ENCODE measurements at regions not wholly inside any gene's neighbourhood (a gene's known extent, or its start where the extent isn't known, plus 50 kb on each side); places are given as distances from the start of the nearest gene placed in this dataset.

DNA sequence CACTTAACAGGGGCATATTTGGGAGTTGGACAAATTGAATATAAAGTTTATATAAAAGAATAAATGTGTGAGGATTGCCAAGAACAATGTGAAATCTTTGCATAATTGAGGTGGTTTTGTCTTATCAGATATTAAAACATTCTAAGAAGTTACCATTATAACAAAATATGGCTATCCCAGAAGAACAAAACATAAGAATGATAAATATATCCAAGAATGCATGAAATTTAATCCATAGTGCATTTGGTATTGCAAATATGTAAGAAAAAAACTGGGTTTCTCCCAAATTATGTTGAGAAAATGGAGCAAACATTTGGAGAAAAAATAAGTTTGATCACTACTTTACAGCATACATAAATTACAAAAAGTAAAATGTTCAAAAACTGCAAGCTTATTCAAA is 562.4 kb downstream of the RNF144A start:
- H3K27me3 ChIP-seq (ENCODE audit: control insufficient read depth, insufficient read depth, low read length), result no peaks in the 10 kb centered on the region
- no peaks in the 10 kb centered on the region for H3K36me3 ChIP-seq (ENCODE audit: insufficient read depth, low read length)
- H3K4me2 ChIP-seq (ENCODE audit: low read length), result no peak overlapping the region
- H3K4me1 ChIP-seq (ENCODE audit: control insufficient read depth, insufficient read depth, low read length), result no peaks in the 10 kb centered on the region
- no peak overlapping the region for H3K9ac ChIP-seq (ENCODE audit: low read depth, low read length)
- no peak overlapping the region for H3K4me3 ChIP-seq (ENCODE audit: low read length)
- no peaks in the 10 kb centered on the region for H3K9me3 ChIP-seq (replicated peaks; ENCODE audit: low read length)

DNA sequence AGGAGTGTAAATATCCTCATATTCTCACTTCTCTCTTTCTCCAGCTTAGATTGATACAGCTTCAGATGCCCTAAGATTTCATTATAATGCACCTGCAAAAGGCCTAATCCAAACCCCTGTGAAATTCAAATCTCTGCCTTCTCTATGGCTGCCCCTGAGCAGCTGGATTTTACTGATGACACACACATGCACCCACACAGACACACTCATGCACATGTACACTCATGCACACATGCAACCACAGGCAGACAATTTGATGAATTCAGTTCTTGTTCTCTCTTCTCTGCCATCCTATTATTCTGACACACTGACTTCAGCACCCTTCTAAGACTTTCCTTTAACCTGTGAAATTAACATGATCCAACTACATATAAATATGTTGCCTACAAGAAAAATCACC is 563.2 kb downstream of the RNF144A start:
- Histone ChIP-seq H3K4me1 (ENCODE audit: control insufficient read depth, insufficient read depth, low read length) (no peaks in the 10 kb centered on the region), H3K9ac (ENCODE audit: low read depth, low read length) (no peak overlapping the region), H3K4me3 (ENCODE audit: low read length) (no peak overlapping the region), H3K4me2 (ENCODE audit: low read length) (no peak overlapping the region), H3K27me3 (ENCODE audit: control insufficient read depth, insufficient read depth, low read length) (no peaks in the 10 kb centered on the region), H3K36me3 (ENCODE audit: insufficient read depth, low read length) (no peaks in the 10 kb centered on the region), H3K9me3 (replicated peaks; ENCODE audit: low read length) (no peaks in the 10 kb centered on the region)

DNA sequence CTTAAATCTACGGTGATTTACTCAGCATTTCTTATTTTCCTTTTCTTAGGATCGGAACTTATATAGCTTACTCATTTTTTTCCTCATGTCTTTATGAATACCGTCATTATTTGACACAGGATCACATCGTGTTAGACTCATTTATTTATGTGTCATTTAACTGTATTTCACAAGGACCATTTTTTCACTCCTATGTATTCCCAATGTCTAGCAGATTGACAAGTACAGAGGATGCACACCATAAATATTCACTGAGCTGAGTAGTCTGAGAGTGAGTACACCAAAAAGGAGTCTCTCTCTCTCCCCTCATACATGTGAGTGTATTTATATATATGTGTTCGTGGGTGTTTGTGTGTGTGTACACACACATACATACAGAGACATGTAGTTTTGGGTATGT is 573.5 kb downstream of the RNF144A start:
- Histone ChIP-seq H3K4me1 (ENCODE audit: control insufficient read depth, insufficient read depth, low read length) (no peaks in the 10 kb centered on the region), H3K9ac (ENCODE audit: low read depth, low read length) (no peak overlapping the region), H3K4me3 (ENCODE audit: low read length) (no peak overlapping the region), H3K36me3 (ENCODE audit: insufficient read depth, low read length) (no peaks in the 10 kb centered on the region), H3K27me3 (ENCODE audit: control insufficient read depth, insufficient read depth, low read length) (no peaks in the 10 kb centered on the region), H3K9me3 (replicated peaks; ENCODE audit: low read length) (no peaks in the 10 kb centered on the region), H3K4me2 (ENCODE audit: low read length) (no peak overlapping the region)

DNA sequence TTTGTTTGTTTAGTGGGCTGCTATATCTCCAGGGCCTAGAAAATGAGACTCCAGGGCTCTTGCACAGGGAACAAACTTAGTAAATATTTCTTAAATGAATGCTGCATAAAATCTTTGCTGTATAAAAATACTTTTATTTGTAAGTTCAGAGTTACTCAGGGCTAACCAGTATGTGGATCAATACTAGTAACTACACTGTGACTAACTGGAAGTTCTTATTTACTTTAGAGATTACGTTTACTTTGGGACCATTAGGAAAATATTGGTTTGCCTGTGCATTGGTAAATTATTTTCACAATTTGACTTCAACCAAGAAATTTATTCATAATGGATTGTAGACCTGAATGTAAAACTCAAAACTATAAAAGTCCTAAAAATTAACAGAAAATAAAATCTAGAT is 575.5 kb downstream of the RNF144A start:
- Histone ChIP-seq H3K36me3 (ENCODE audit: insufficient read depth, low read length) (no peaks in the 10 kb centered on the region), H3K9ac (ENCODE audit: low read depth, low read length) (no peak overlapping the region), H3K27me3 (ENCODE audit: control insufficient read depth, insufficient read depth, low read length) (no peaks in the 10 kb centered on the region), H3K4me3 (ENCODE audit: low read length) (no peak overlapping the region), H3K9me3 (replicated peaks; ENCODE audit: low read length) (no peaks in the 10 kb centered on the region), H3K4me1 (ENCODE audit: control insufficient read depth, insufficient read depth, low read length) (no peaks in the 10 kb centered on the region), H3K4me2 (ENCODE audit: low read length) (no peak overlapping the region)

DNA sequence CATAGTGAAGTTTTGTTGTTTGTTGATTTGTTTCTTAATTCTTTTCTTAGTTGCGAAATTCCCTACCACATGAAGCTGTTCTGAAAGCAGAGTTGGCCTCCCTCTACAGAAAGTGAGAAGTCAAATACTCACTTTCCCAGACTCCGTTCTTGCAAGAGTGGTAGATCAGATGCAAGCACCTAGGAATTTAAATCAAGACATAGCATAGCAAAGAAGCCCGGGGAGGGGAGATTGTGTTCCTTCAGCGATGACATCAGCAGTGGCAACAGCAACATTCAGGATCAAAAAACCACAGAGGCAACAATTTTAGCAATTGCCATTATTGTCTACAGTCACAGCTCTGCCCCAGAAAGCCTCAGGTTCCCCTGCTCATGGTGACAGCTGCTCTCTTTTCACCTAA is 580.0 kb downstream of the RNF144A start:
- Histone ChIP-seq H3K9ac (ENCODE audit: low read depth, low read length) (no peak overlapping the region), H3K4me2 (ENCODE audit: low read length) (no peak overlapping the region), H3K9me3 (replicated peaks; ENCODE audit: low read length) (no peaks in the 10 kb centered on the region), H3K4me1 (ENCODE audit: control insufficient read depth, insufficient read depth, low read length) (no peaks in the 10 kb centered on the region), H3K27me3 (ENCODE audit: control insufficient read depth, insufficient read depth, low read length) (no peaks in the 10 kb centered on the region), H3K36me3 (ENCODE audit: insufficient read depth, low read length) (no peaks in the 10 kb centered on the region), H3K4me3 (ENCODE audit: low read length) (no peak overlapping the region)

DNA sequence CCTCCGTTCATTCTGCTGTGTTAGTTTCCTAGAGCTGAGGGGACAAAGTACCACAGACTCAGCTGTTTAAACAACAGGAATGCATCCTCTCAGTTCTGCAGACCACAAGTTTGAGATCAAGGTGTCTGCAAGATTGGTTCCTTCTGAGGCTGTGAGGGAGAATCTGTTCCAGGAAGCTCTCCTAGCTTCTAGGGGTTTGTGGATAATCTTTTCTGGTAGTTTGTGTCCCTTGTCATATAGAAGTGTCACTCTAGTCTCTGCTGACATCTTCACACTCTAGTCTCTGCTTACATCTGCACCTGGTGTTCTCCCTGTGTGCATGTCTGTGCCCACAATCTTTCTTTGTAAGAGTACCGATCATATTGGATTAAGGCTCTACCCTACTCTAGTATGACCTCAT is 581.8 kb downstream of the RNF144A start:
- Histone ChIP-seq H3K4me3 (ENCODE audit: low read length) (no peak overlapping the region), H3K9me3 (replicated peaks; ENCODE audit: low read length) (no peaks in the 10 kb centered on the region), H3K9ac (ENCODE audit: low read depth, low read length) (no peak overlapping the region)

DNA sequence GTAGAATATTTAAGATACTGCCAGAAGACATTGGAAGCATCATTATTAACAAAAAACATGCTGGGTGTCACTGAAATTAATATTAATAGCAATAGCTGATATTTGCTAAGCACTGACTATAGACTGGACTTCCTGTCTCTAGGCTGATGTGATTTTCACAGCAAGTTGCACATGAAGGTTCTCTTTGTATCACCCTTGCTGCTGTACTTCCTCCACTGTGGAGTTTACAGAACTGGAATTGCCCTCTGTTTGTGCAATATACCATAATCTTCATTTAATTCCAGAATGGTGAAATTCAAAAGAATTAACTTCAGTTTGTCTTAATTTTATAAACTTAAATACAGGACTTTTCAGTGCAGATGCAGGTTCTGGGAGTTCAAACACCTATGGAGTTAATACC is 585.1 kb downstream of the RNF144A start:
- Histone ChIP-seq H3K4me3 (ENCODE audit: low read length) (no peak overlapping the region), H3K4me2 (ENCODE audit: low read length) (no peak overlapping the region), H3K9ac (ENCODE audit: low read depth, low read length) (no peak overlapping the region), H3K36me3 (ENCODE audit: insufficient read depth, low read length) (no peaks in the 10 kb centered on the region), H3K9me3 (replicated peaks; ENCODE audit: low read length) (no peaks in the 10 kb centered on the region), H3K4me1 (ENCODE audit: control insufficient read depth, insufficient read depth, low read length) (no peaks in the 10 kb centered on the region), H3K27me3 (ENCODE audit: control insufficient read depth, insufficient read depth, low read length) (no peaks in the 10 kb centered on the region)

More for the DNA sequence above, 581.8 kb downstream of the RNF144A start:
- Histone ChIP-seq H3K27me3 (ENCODE audit: control insufficient read depth, insufficient read depth, low read length) (no peaks in the 10 kb centered on the region), H3K36me3 (ENCODE audit: insufficient read depth, low read length) (no peaks in the 10 kb centered on the region), H3K4me1 (ENCODE audit: control insufficient read depth, insufficient read depth, low read length) (no peaks in the 10 kb centered on the region), H3K4me2 (ENCODE audit: low read length) (no peak overlapping the region)

DNA sequence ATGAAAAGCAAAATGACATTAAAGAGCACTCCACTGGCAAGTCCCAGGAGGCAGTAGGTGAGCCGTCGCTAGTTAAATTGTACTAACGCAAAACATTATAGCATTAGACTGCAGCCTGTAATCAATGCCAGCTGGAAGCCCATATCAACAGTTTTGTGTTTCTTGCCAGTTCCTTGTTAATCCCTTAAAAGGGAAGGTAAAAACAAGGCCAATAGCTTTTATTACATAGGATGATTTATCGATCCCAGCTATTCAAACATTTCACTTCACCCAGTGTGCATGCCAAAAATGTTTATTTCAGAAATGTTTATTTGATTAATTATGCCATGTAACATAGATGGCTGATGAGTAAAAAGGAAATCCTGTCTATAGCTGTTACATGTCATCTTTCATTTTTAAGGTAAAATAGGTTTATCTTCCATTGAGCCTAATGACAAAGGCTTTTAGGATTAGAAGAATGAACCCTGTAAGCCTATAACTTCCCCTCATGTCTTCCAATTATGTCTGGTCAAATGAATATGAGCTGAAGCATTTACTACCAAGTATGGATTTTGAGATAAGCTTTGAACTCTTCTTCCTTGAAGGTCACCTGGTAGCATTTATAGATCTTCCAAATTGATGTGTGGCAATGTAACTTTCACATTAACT is 591.2 kb downstream of the RNF144A start:
- Histone ChIP-seq H3K36me3 (ENCODE audit: insufficient read depth, low read length) (no peaks in the 10 kb centered on the region), H3K4me1 (ENCODE audit: control insufficient read depth, insufficient read depth, low read length) (no peaks in the 10 kb centered on the region), H3K9me3 (replicated peaks; ENCODE audit: low read length) (no peaks in the 10 kb centered on the region), H3K9ac (ENCODE audit: low read depth, low read length) (no peak overlapping the region), H3K4me3 (ENCODE audit: low read length) (no peak overlapping the region), H3K4me2 (ENCODE audit: low read length) (no peak overlapping the region), H3K27me3 (ENCODE audit: control insufficient read depth, insufficient read depth, low read length) (no peaks in the 10 kb centered on the region)

DNA sequence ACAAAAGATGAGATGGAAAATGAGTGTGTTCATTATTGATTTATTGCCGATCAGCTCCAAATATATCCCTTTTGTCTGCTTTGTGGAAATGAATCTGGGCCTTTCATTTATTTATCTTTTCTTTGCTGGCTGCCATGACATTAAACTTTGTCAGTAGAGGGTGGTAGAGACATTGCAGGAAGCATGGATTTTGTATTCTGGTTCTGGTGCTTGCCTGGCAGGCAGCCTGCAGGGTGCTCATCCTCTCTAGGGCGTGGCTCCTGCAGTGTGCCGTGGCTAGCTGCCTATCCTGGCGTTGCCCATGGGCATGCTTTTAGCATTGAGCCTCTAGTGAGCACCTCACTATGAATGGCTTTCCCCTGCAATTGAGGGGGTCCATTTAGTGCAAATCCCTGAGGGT is 593.1 kb downstream of the RNF144A start:
- no peaks in the 10 kb centered on the region for H3K9me3 ChIP-seq (replicated peaks; ENCODE audit: low read length)
- no peak overlapping the region for H3K4me3 ChIP-seq (ENCODE audit: low read length)
- no peaks in the 10 kb centered on the region for H3K27me3 ChIP-seq (ENCODE audit: control insufficient read depth, insufficient read depth, low read length)
- no peak overlapping the region for H3K4me2 ChIP-seq (ENCODE audit: low read length)
- H3K4me1 ChIP-seq (ENCODE audit: control insufficient read depth, insufficient read depth, low read length), result no peaks in the 10 kb centered on the region
- H3K36me3 ChIP-seq (ENCODE audit: insufficient read depth, low read length), result no peaks in the 10 kb centered on the region
- no peak overlapping the region for H3K9ac ChIP-seq (ENCODE audit: low read depth, low read length)

DNA sequence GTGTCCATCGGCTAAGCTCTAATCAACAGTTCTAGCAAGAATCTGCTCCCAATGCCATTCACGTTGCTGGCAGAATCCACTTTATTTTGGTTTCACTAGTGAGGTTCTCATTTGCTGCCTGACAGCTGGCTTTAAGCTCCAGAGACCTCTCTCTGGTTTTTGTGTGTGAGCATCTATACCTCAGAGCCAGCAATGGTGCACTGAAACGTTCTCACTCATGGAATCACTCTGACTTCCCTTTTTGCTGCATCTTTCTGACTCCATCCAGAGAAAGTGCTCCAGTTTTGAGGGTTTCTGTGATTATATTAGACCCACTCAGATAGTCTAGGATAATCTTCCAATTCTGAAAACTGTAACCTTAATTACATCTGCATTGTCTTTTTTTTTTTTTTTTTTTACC is 596.6 kb downstream of the RNF144A start:
- no peaks in the 10 kb centered on the region for H3K9me3 ChIP-seq (replicated peaks; ENCODE audit: low read length)
- no peak overlapping the region for H3K4me2 ChIP-seq (ENCODE audit: low read length)
- no peaks in the 10 kb centered on the region for H3K4me1 ChIP-seq (ENCODE audit: control insufficient read depth, insufficient read depth, low read length)
- no peaks in the 10 kb centered on the region for H3K36me3 ChIP-seq (ENCODE audit: insufficient read depth, low read length)
- H3K27me3 ChIP-seq (ENCODE audit: control insufficient read depth, insufficient read depth, low read length), result no peaks in the 10 kb centered on the region
- H3K9ac ChIP-seq (ENCODE audit: low read depth, low read length), result no peak overlapping the region
- no peak overlapping the region for H3K4me3 ChIP-seq (ENCODE audit: low read length)

DNA sequence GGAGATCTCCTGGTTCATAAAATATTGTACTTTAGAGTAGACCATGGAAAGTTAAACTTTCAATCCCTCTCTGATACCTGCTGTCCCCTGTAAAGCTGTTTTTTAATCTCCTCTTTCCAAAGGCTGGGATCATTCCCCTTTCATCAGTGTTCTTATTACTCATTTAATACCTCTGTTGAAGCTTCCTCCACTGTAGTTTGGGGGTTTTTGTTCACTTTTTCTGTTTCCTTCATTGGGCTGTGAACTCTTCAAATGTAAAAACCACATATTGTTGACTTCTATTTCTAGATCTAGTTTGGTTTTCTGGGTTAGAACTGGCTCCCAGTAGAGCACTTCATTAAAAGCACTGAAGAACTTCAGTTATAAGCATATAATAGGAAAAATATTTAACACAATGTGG is 598.1 kb downstream of the RNF144A start:
- no peaks in the 10 kb centered on the region for H3K36me3 ChIP-seq (ENCODE audit: insufficient read depth, low read length)
- H3K4me2 ChIP-seq (ENCODE audit: low read length), result no peak overlapping the region
- no peaks in the 10 kb centered on the region for H3K4me1 ChIP-seq (ENCODE audit: control insufficient read depth, insufficient read depth, low read length)
- H3K9me3 ChIP-seq (replicated peaks; ENCODE audit: low read length), result no peaks in the 10 kb centered on the region
- no peak overlapping the region for H3K4me3 ChIP-seq (ENCODE audit: low read length)
- H3K27me3 ChIP-seq (ENCODE audit: control insufficient read depth, insufficient read depth, low read length), result no peaks in the 10 kb centered on the region
- H3K9ac ChIP-seq (ENCODE audit: low read depth, low read length), result no peak overlapping the region

DNA sequence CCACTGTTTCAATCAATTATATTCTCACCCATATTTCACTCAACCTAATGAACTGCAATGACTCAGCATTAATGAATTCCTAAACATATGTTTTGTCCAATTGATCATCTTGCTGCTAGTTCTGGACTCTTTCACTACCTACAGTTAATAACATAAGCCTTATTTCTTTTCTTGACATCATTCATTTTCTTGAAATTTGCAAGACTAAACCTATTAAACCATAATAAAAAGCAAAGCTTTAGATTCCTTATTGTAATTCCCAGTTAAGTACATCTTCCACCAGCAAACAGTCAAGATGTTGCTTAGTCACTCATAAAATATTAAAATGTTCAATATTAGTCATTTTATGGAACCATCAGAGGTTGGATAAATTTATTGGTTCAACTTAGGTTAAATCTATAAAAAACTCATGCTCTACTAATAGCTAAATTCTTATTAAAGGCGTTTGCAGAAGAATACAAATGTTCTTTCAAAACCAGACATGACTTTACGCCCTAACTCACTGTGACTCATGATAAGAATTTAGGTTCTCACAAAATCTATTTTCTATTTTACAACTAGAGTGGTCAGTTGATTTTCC is 599.4 kb downstream of the RNF144A start:
- Histone ChIP-seq H3K36me3 (ENCODE audit: insufficient read depth, low read length) (no peaks in the 10 kb centered on the region), H3K9ac (ENCODE audit: low read depth, low read length) (no peak overlapping the region), H3K9me3 (replicated peaks; ENCODE audit: low read length) (no peaks in the 10 kb centered on the region), H3K27me3 (ENCODE audit: control insufficient read depth, insufficient read depth, low read length) (no peaks in the 10 kb centered on the region), H3K4me3 (ENCODE audit: low read length) (no peak overlapping the region), H3K4me2 (ENCODE audit: low read length) (no peak overlapping the region), H3K4me1 (ENCODE audit: control insufficient read depth, insufficient read depth, low read length) (no peaks in the 10 kb centered on the region)

All from skeletal muscle satellite cell (primary cell).